Adrenal gland (tissue), 9 donors: ENCODE measurements at regions not wholly inside any gene's neighbourhood (a gene's known extent, or its start where the extent isn't known, plus 50 kb on each side); places are given as distances from the start of the nearest gene placed in this dataset.

Experiments
- DNase-seq, 7 donors: peaks; one replicate each; pipeline ENCODE4 v3.0.0-alpha.2; 2019 to 2020
- H3K27ac ChIP-seq, 5 donors: fragments of 200-600 bp; sonication (generic) in 4 of 5; 1 replicate in 3 of 5; 2 replicates in 2 of 5; pipeline versions ENCODE4 v1.5.1 to v1.8.0; 2016 to 2020; ENCODE audit warnings: mild to moderate bottlenecking in 1 of 5
- H3K27me3 ChIP-seq: fragments of 200-600 bp; 2 replicates; pipeline ENCODE4 v1.8.0; 2021
- H3K36me3 ChIP-seq, 2 donors: fragments of 200-600 bp; replicated peaks in 1 of 2; 1 replicate in 1 of 2; 2 replicates in 1 of 2; pipeline versions ENCODE4 v1.5.1 to v1.8.0; 2018 to 2022
- H3K4me1 ChIP-seq, 2 donors: fragments of 200-600 bp; replicated peaks in 1 of 2; 1 replicate in 1 of 2; 2 replicates in 1 of 2; pipeline versions ENCODE4 v1.5.1 to v1.8.0; 2018 to 2021
- H3K4me3 ChIP-seq, 4 donors: fragments of 200-600 bp; sonication (generic) in 3 of 4; one replicate each; pipeline ENCODE4 v1.5.1; 2016 to 2018
- H3K9me3 ChIP-seq, 3 donors: fragments of 200-600 bp; sonication (generic) in 1 of 3; replicated peaks in 1 of 3; 1 replicate in 2 of 3; 2 replicates in 1 of 3; pipeline versions ENCODE4 v1.5.1 to v1.8.0; 2016 to 2021
- POLR2A ChIP-seq, 2 donors: fragments of 450-650 bp; IDR thresholded peaks; one replicate each; pipeline ENCODE4 v1.6.1; 2017; ENCODE audit warnings: antibody characterized with exemption in 2 of 2, mild to moderate bottlenecking in 2 of 2, moderate library complexity in 1 of 2
- WGBS, 4 donors: extraction: QIAGEN DNeasy Blood & Tissue Kit in 2 of 4; methylation state at CpG; one replicate each; pipeline versions ENCODE4 v1.1.5 to v1.1.7; 2013 to 2017; 5-methylcytosine and 5-hydroxymethylcytosine counted together
- intact Hi-C, 2 donors: fragments of 100-400 bp; cut with DNase I; formaldehyde crosslinking; loops; one replicate each; pipeline versions ENCODE4 v1.14.1 to v1.15.0; 2022 to 2023
- TF ChIP-seq, protein P1 (sequence below), 6 experiments: fragments of 450-650 bp in 4 of 6; fragments of 200-600 bp in 2 of 6; sonication (generic) in 1 of 6; IDR thresholded peaks; 1 replicate in 5 of 6; 2 replicates in 1 of 6; pipeline versions ENCODE4 v1.5.1 to v1.8.0; 2016 to 2021; ENCODE audit warnings: antibody characterized with exemption in 6 of 6, mild to moderate bottlenecking in 2 of 6, moderate library complexity in 1 of 6
- donor health status: healthy with polysubstance abuse.
- donor health status: Bipolar disorder and iron deficiency.
- donor health status: DM: yes; HTN: yes; CAD: no.
- donor health status: DM: no; HTN: no; CAD: no.
- donor health status: DM: no; HTN: no; CAD: no.

DNA sequence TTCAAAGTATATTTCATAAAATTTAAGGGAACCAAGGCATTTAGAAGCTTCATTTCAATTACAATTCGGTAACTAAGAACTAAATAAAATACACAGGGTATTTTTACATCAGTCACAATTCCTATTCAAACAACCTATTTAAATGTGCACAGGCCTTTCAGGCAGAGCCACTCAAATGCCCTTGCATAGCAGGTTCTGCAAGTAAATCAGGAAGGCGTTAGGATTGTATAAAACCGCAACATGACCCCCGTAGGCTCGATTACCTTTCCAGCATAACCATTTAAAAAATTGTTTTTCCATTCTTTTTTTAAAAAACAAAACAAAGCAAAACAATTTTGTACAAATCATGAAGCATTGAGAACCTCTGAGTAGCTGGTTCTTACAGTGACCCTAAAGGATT lies 289.9 kb upstream of the SP8 start:
- H3K4me1 ChIP-seq, result no peaks in the 10 kb centered on the region
- H3K36me3 ChIP-seq, result no peaks in the 10 kb centered on the region
- H3K4me3 ChIP-seq, result no peak overlapping the region
- DNase-seq, result no peak
- H3K9me3 ChIP-seq, result no peaks in the 10 kb centered on the region
- intact Hi-C loops, result no loop called here
- WGBS, 4 donors, result 57 to 70% (median 61%) methylated on average over 5 of the region's 5 CpGs
- no peak overlapping the region for H3K27ac ChIP-seq
- no peaks in the 10 kb centered on the region for H3K27me3 ChIP-seq
- no peak for TF ChIP-seq POLR2A (IDR thresholded peaks at IDR 0.05)
- TF ChIP-seq, protein P1, sequence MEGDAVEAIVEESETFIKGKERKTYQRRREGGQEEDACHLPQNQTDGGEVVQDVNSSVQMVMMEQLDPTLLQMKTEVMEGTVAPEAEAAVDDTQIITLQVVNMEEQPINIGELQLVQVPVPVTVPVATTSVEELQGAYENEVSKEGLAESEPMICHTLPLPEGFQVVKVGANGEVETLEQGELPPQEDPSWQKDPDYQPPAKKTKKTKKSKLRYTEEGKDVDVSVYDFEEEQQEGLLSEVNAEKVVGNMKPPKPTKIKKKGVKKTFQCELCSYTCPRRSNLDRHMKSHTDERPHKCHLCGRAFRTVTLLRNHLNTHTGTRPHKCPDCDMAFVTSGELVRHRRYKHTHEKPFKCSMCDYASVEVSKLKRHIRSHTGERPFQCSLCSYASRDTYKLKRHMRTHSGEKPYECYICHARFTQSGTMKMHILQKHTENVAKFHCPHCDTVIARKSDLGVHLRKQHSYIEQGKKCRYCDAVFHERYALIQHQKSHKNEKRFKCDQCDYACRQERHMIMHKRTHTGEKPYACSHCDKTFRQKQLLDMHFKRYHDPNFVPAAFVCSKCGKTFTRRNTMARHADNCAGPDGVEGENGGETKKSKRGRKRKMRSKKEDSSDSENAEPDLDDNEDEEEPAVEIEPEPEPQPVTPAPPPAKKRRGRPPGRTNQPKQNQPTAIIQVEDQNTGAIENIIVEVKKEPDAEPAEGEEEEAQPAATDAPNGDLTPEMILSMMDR (IDR thresholded peaks at IDR 0.05), result no peak

DNA sequence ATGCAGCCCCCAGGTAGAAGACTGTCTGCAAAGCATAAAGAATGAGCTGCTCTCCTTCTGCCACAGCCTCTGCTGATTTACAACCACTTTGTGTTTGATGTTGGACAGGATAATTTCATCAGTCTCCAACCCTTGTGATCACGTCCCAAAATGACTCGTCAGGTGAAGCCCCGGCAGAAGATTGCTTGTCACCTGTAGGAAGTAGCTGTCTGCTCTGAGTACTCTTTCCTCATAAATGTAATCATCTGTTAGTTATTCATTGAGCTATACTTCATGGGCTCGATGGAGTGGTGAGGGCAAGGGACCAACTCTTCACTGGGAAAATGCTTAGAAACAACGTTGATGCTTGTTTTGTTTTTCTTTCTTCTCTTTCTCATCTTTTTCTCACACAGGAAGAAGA lies 290.9 kb upstream of the SP8 start:
- Histone ChIP-seq H3K36me3 (no peaks in the 10 kb centered on the region), H3K27ac (no peak overlapping the region), H3K27me3 (no peaks in the 10 kb centered on the region), H3K9me3 (no peaks in the 10 kb centered on the region), H3K4me3 (no peak overlapping the region), H3K4me1 (no peaks in the 10 kb centered on the region)
- intact Hi-C loops, result no loop called here
- no peak for DNase-seq
- no peak for TF ChIP-seq POLR2A (IDR thresholded peaks at IDR 0.05)
- TF ChIP-seq, protein P1 (IDR thresholded peaks at IDR 0.05), result no peak
- WGBS, 4 donors, result 54 to 71% (median 67%) methylated on average over 5 of the region's 5 CpGs

DNA sequence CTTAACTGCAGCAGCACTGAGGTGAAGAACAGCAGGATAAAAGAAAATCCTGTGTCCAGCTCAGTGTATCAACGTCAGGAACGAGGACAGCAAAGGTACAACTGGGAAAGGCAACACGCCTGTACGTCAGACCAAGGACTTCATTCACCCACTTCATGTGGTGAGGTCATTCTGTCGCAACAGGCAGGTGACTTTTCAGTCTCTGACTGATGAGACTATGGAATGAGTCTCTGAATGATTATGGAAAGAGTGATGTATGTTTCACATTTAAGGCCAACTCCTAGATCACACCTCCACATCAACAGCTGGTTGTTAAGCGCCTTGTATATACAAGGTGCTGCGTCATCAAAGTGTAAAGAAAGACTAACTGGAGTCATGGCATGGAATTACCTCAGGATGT lies 297.6 kb upstream of the SP8 start:
- Histone ChIP-seq H3K9me3 (no peaks in the 10 kb centered on the region), H3K36me3 (no peaks in the 10 kb centered on the region), H3K27me3 (no peaks in the 10 kb centered on the region), H3K4me1 (no peaks in the 10 kb centered on the region), H3K4me3 (no peak overlapping the region), H3K27ac (no peak overlapping the region)
- no peak for TF ChIP-seq POLR2A (IDR thresholded peaks at IDR 0.05)
- TF ChIP-seq, protein P1 (IDR thresholded peaks at IDR 0.05), result no peak
- no peak for DNase-seq
- 64 to 83% (median 81%) methylated on average over 7 of the region's 7 CpGs for WGBS, 4 donors
- intact Hi-C loops, result no loop called here

DNA sequence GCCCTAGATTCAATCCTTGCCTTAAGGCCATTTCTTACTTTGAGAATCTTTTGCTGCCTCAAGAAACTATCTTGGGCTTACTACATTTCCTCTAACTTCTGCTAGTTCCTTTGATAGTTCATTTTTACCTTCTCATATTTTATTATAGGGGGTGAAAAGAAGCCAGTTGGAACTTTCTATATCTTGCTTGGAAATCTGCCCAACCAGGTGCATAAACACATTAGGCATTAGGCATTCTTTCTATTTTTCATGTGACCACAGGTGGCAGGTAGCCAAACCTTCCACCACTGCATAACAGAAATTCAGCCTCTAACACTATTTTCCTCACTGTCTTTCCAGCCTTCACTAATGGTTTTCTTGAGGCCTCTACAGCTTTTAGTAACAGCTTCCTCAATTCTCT lies 300.0 kb upstream of the SP8 start:
- intact Hi-C loops, result no loop called here
- no peak overlapping the region for H3K4me3 ChIP-seq
- H3K36me3 ChIP-seq, result no peaks in the 10 kb centered on the region
- no peak for DNase-seq
- H3K9me3 ChIP-seq, result no peaks in the 10 kb centered on the region
- TF ChIP-seq, protein P1 (IDR thresholded peaks at IDR 0.05), result no peak
- no peak for TF ChIP-seq POLR2A (IDR thresholded peaks at IDR 0.05)
- no peaks in the 10 kb centered on the region for H3K27me3 ChIP-seq
- no peaks in the 10 kb centered on the region for H3K4me1 ChIP-seq
- no peak overlapping the region for H3K27ac ChIP-seq
